ENCODE measurements at regions not wholly inside any gene's neighbourhood (a gene's known extent, or its start where the extent isn't known, plus 50 kb on each side); places are given as distances from the start of the nearest gene placed in this dataset.

DNA sequence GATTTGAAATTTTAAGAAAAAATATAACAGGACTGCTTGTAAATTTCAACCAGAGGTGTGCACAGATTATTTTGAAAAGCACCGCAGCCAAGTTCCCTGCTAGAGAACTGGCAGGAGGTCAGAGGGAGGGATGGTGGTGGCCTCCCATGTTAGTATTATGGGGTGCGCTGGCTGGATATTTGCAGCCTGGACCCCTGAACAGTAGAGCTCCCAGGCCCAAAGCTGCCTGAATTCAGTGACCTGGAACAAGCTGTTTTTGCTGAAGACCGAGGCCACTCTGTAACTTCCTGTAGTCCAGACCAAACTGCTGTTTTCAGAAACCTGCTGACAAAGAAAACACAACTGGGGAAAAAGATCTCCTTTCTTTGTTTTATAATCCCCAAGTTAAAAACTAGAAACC is 314.3 kb downstream of the TNS1 start:
- no peak for ATAC-seq (ENCODE audit: low read depth)
- H3K4me1 Mint-ChIP-seq = no peaks in the 10 kb centered on the region
- no peak for DNase-seq
- intact Hi-C loops (cut with micrococcal nuclease) = no loop called here
- H3K36me3 Mint-ChIP-seq (ENCODE audit: low read depth) = no peaks in the 10 kb centered on the region
- no peak overlapping the region for H3K4me3 Mint-ChIP-seq
- ChIA-PET CTCF (no interaction called here), POLR2A (no interaction called here)
- H3K27me3 Mint-ChIP-seq = peaks cover 5% of the 10 kb centered on the region
- TF ChIP-seq, protein P1, sequence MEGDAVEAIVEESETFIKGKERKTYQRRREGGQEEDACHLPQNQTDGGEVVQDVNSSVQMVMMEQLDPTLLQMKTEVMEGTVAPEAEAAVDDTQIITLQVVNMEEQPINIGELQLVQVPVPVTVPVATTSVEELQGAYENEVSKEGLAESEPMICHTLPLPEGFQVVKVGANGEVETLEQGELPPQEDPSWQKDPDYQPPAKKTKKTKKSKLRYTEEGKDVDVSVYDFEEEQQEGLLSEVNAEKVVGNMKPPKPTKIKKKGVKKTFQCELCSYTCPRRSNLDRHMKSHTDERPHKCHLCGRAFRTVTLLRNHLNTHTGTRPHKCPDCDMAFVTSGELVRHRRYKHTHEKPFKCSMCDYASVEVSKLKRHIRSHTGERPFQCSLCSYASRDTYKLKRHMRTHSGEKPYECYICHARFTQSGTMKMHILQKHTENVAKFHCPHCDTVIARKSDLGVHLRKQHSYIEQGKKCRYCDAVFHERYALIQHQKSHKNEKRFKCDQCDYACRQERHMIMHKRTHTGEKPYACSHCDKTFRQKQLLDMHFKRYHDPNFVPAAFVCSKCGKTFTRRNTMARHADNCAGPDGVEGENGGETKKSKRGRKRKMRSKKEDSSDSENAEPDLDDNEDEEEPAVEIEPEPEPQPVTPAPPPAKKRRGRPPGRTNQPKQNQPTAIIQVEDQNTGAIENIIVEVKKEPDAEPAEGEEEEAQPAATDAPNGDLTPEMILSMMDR (IDR thresholded peaks at IDR 0.05) = no peak
- no peaks in the 10 kb centered on the region for H3K9me3 Mint-ChIP-seq
- H3K27ac Mint-ChIP-seq = no peak overlapping the region

DNA sequence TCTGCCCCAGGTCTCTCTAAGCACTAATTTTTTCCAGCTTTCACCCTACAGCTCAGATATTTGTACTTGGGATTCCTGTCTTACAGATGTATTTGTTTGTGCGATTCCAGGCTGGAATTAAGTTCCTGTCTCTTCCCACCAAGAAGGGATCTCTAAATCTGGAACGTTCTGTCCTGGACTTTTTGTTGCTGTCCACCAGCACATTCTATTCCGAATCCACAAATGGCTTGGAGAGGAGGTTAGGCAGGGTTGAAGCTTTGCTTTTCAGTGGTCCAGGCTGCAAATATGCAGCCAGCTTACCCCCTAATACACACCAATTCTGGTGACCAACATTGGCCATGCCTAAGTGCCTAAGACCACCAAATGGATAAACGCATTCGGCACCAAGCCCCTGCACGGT is 315.0 kb downstream of the TNS1 start:
- no peaks in the 10 kb centered on the region for H3K36me3 Mint-ChIP-seq (ENCODE audit: low read depth)
- POLR2A ChIA-PET = no interaction called here
- no peaks in the 10 kb centered on the region for H3K4me1 Mint-ChIP-seq
- no peak for DNase-seq
- peaks cover 5% of the 10 kb centered on the region for H3K27me3 Mint-ChIP-seq
- H3K27ac Mint-ChIP-seq = no peak overlapping the region
- TF ChIP-seq, protein P1 (IDR thresholded peaks at IDR 0.05) = no peak
- intact Hi-C loops (cut with micrococcal nuclease) = no loop called here
- CTCF ChIA-PET = no interaction called here
- no peak for ATAC-seq (ENCODE audit: low read depth)
- no peak overlapping the region for H3K4me3 Mint-ChIP-seq
- H3K9me3 Mint-ChIP-seq = no peaks in the 10 kb centered on the region

DNA sequence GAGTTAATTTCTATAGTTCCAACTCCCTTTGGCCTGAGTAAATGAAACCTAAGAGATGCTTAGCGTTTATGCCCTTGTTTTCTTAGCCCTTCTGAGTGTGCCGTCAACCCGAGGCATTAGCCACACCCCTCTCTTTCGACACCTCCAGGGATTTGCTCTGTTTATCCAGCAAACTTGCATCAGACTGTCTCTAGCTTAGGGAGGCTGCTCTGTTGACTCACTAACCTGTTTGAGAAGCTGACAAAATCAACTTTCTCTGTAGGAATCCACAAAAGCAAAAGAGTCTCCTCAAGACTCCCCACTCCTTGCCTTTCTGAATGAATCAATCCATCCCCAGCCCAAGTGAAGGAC is 317.6 kb downstream of the TNS1 start:
- Mint-ChIP-seq H3K27me3 (peaks cover 8% of the 10 kb centered on the region), H3K4me1 (no peaks in the 10 kb centered on the region), H3K4me3 (no peak overlapping the region), H3K27ac (no peak overlapping the region), H3K36me3 (ENCODE audit: low read depth) (peaks cover 4% of the 10 kb centered on the region), H3K9me3 (no peaks in the 10 kb centered on the region)
- ChIA-PET CTCF (no interaction called here), POLR2A (no interaction called here)
- ATAC-seq (ENCODE audit: low read depth) = no peak
- intact Hi-C loops (cut with micrococcal nuclease) = no loop called here
- TF ChIP-seq, protein P1 (IDR thresholded peaks at IDR 0.05) = no peak
- DNase-seq = no peak

DNA sequence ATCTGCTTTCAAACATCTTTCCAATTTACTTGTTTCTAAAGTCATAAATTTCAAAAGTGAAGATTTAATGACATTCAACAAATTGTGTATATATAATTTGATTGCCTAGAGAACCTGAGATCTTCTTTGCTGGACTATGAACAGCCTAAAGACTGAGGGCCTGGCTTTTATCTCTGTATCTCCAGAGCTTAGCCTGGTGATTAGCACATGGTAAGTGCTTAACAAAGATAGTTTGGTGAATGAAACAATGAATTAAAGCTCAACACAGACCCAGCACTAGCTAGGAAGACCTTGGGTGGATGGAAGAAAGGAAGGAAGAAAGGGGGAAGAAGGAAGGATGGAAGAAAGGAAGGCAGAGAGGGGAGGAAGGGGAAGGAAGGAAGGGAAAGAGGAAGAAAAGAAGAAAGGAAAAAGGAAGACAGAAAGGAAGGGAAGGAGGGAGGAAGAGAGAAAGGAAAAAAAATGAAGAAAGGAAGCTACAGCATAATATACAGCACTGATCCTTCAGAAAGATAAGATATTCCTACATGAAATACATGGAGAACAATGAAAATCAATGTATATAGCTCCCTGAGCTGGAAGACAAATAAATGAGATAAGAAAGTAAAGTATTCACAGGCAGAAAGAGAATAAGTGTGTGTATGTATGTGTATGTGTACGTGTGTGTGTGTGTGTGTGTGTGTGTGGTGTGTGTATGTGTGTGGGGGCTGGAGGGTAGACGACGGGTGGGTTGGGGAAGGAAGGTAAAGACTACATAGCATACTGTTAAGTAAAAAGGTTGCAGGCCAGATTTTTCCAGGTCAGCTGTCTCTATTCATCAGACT is 318.2 kb downstream of the TNS1 start:
- TF ChIP-seq, protein P1 (IDR thresholded peaks at IDR 0.05) = no peak
- ATAC-seq (ENCODE audit: low read depth) (no peak), DNase-seq (no peak)
- Mint-ChIP-seq H3K4me3 (no peak overlapping the region), H3K9me3 (no peaks in the 10 kb centered on the region), H3K27me3 (peaks cover 8% of the 10 kb centered on the region), H3K36me3 (ENCODE audit: low read depth) (peaks cover 4% of the 10 kb centered on the region), H3K4me1 (no peaks in the 10 kb centered on the region), H3K27ac (no peak overlapping the region)
- intact Hi-C loops (cut with micrococcal nuclease) = no loop called here
- POLR2A ChIA-PET = no interaction called here
- CTCF ChIA-PET = no interaction called here

DNA sequence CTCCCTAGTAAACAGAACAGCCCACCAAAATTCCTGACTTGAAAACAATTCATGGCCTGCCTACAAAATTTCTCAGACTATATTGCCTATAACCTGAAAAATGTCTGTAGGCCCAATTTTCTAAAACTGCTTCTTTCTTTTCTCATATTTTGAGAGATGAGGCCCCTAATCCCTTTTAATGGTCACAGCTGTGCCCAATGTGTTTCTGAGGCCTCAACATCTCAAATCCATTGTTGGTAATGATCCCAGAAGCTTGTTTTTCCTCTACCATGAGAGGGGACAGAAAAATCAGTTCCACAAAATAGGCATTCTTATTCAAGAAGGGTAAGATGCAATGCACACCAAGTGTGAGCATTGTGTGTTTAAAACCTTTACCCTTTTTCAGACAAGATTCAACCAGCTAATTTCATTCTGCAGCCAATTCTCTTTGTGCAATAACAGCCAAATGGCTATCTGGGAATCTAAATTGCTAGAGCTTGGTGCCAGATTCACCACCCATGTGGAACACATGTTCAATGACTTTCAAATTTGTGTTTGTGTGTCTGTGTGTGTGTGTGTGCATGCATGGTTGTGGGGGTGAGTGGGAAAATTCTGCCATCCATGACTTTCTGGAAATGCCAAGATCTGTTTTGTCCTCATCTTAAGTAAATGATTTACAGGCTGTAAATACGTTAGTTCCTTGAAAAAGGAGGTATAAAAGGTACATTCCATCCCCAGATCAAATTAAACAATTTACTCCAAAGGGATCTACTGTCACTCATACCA is 319.5 kb downstream of the TNS1 start:
- Mint-ChIP-seq H3K4me3 (no peak overlapping the region), H3K36me3 (ENCODE audit: low read depth) (peaks cover 4% of the 10 kb centered on the region), H3K27me3 (peaks cover 8% of the 10 kb centered on the region), H3K4me1 (no peaks in the 10 kb centered on the region), H3K9me3 (peaks cover 4% of the 10 kb centered on the region), H3K27ac (no peak overlapping the region)
- TF ChIP-seq, protein P1 (IDR thresholded peaks at IDR 0.05) = no peak
- DNase-seq (no peak), ATAC-seq (ENCODE audit: low read depth) (no peak)
- ChIA-PET POLR2A (no interaction called here), CTCF (no interaction called here)
- intact Hi-C loops (cut with micrococcal nuclease) = no loop called here

Data from activated B cell treated with CpG ODN at 0.5 μM for 24 hours (primary cell).